AG04449 (cell line): ENCODE measurements at regions not wholly inside any gene's neighbourhood (a gene's known extent, or its start where the extent isn't known, plus 50 kb on each side); places are given as distances from the start of the nearest gene placed in this dataset.

Experiments used
- CTCF ChIA-PET: fragments of 350-600 bp; formaldehyde crosslinking; extraction: SDS; loops from one replicate; lab custom pipeline; 2021; ENCODE audit warnings: antibody characterized with exemption; lab: Yijun Ruan, JAX
- POLR2A ChIA-PET: fragments of 400-600, 350-600 bp; formaldehyde crosslinking; extraction: SDS; loops from one replicate; lab custom pipeline; 2020; ENCODE audit warnings: antibody characterized with exemption, inconsistent platforms; lab: Yijun Ruan, JAX
- DNase-seq: peaks from one replicate; pipeline ENCODE4 v3.0.0-alpha.2; 2010; ENCODE audit warnings: low read depth, low spot score
- H3K4me3 ChIP-seq: 2 replicates; pipeline ENCODE4 v1.5.1; 2011; ENCODE audit warnings: low read depth, mild to moderate bottlenecking, control low read depth, low read length
- CTCF ChIP-seq: IDR thresholded peaks from one replicate; pipeline ENCODE4 v1.5.1; 2011; ENCODE audit warnings: mild to moderate bottlenecking, moderate library complexity, low read length, control low read depth, inconsistent platforms; ENCODE audit not compliant: insufficient read depth; ENCODE audit errors: missing control alignments

GRCh38 chr17:33679595-33679994, 386.5 kb upstream of the ASIC2 start:
- H3K4me3 ChIP-seq, result no peak overlapping the region
- POLR2A ChIA-PET, result no interaction called here
- DNase-seq, result no peak
- TF ChIP-seq CTCF, result no peak
- CTCF ChIA-PET, result no interaction called here

GRCh38 chr17:33680472-33680871, 387.4 kb upstream of the ASIC2 start:
- no peak for TF ChIP-seq CTCF
- CTCF ChIA-PET, result no interaction called here
- no peak overlapping the region for H3K4me3 ChIP-seq
- DNase-seq, result no peak
- POLR2A ChIA-PET, result no interaction called here

- CTCF ChIA-PET, result interaction anchor here (1.3 kb wide), 1 partner anchor 8 kb away, joined by 4 read pairs; no protein-coding TSS in a partner anchor
Observed at GRCh38 chr17:33682599-33682998, 389.5 kb upstream of the ASIC2 start.

GRCh38 chr17:33684735-33685134, 391.6 kb upstream of the ASIC2 start:
- POLR2A ChIA-PET, result no interaction called here
- CTCF ChIA-PET, result interaction anchor here (1.8 kb wide), 1 partner anchor 9 kb away, joined by 6 read pairs; no protein-coding TSS in a partner anchor

More at GRCh38 chr17:33682599-33682998, 389.5 kb upstream of the ASIC2 start:
- DNase-seq, result no peak
- TF ChIP-seq CTCF, result no peak
- POLR2A ChIA-PET, result no interaction called here
- H3K4me3 ChIP-seq, result no peak overlapping the region

GRCh38 chr17:33686171-33686570, 393.1 kb upstream of the ASIC2 start:
- CTCF ChIA-PET, result no interaction called here
- H3K4me3 ChIP-seq, result no peak overlapping the region
- TF ChIP-seq CTCF, result peak; percentile 18
- DNase-seq, result no peak
- POLR2A ChIA-PET, result no interaction called here

More at GRCh38 chr17:33684735-33685134, 391.6 kb upstream of the ASIC2 start:
- DNase-seq, result no peak
- TF ChIP-seq CTCF, result no peak
- no peak overlapping the region for H3K4me3 ChIP-seq

- CTCF ChIA-PET, result no interaction called here
- POLR2A ChIA-PET, result no interaction called here
Observed at GRCh38 chr17:33687831-33688230, 394.7 kb upstream of the ASIC2 start.

More at GRCh38 chr17:33687831-33688230, 394.7 kb upstream of the ASIC2 start:
- DNase-seq, result no peak
- no peak overlapping the region for H3K4me3 ChIP-seq
- no peak for TF ChIP-seq CTCF
